KBM-7 (cell line): ENCODE measurements at regions not wholly inside any gene's neighbourhood (a gene's known extent, or its start where the extent isn't known, plus 50 kb on each side); places are given as distances from the start of the nearest gene placed in this dataset.
"Not testable (repeated sequence)": the region's sequence is repeated elsewhere in the genome, so short reads cannot be mapped to it uniquely, and the experiment has no call there.

ENCODE experiments used
- DNase-seq: peaks from one replicate; pipeline ENCODE4 v3.0.0-alpha.2; 2015
- in situ Hi-C: fragments of 300-500 bp; cut with MboI; formaldehyde crosslinking; loops from 2 replicates; pipeline ENCODE4 v1.14.3; 2020; ENCODE audit warnings: low sequenced_read_pairs, low pct_unique_long_range_greater_than_20kb, mixed read lengths

- peak; percentile 83 for DNase-seq
- in situ Hi-C loops, result not testable (repeated sequence)
Measured at GRCh38 chr3:104949810-104950209, 416.9 kb upstream of the ALCAM start.

GRCh38 chr3:104951426-104951825 lies 415.3 kb upstream of the ALCAM start:
- DNase-seq, result no peak

GRCh38 chr3:104952146-104952972 lies 414.4 kb upstream of the ALCAM start:
- in situ Hi-C loops, result no loop called here
- no peak for DNase-seq

More at GRCh38 chr3:104951426-104951825, 415.3 kb upstream of the ALCAM start:
- in situ Hi-C loops, result no loop called here

GRCh38 chr3:104956620-104957345 lies 409.9 kb upstream of the ALCAM start:
- in situ Hi-C loops, result no loop called here
- no peak for DNase-seq

GRCh38 chr3:104960579-104960978 lies 406.1 kb upstream of the ALCAM start:
- no peak for DNase-seq
- in situ Hi-C loops, result no loop called here

- in situ Hi-C loops, result no loop called here
- no peak for DNase-seq
Measured at GRCh38 chr3:104961851-104962250, 404.9 kb upstream of the ALCAM start.

- peak; percentile 38 for DNase-seq
- in situ Hi-C loops, result no loop called here
Measured at GRCh38 chr3:104974316-104974715, 392.4 kb upstream of the ALCAM start.

- in situ Hi-C loops, result no loop called here
- DNase-seq, result no peak
Measured at GRCh38 chr3:104977719-104978118, 389.0 kb upstream of the ALCAM start.

GRCh38 chr3:104982130-104982529 lies 384.6 kb upstream of the ALCAM start:
- in situ Hi-C loops, result no loop called here

GRCh38 chr3:104987859-104988258 lies 378.9 kb upstream of the ALCAM start:
- DNase-seq, result no peak
- in situ Hi-C loops, result no loop called here

More at GRCh38 chr3:104982130-104982529, 384.6 kb upstream of the ALCAM start:
- no peak for DNase-seq

GRCh38 chr3:104988496-104988895 lies 378.2 kb upstream of the ALCAM start:
- in situ Hi-C loops, result no loop called here
- DNase-seq, result no peak

- in situ Hi-C loops, result no loop called here
- DNase-seq, result no peak
Measured at GRCh38 chr3:104989878-104990277, 376.8 kb upstream of the ALCAM start.

- DNase-seq, result no peak
- in situ Hi-C loops, result no loop called here
Measured at GRCh38 chr3:104990758-104991157, 376.0 kb upstream of the ALCAM start.

- in situ Hi-C loops, result no loop called here
- DNase-seq, result no peak
Measured at GRCh38 chr3:104992676-104993075, 374.0 kb upstream of the ALCAM start.

- in situ Hi-C loops, result no loop called here
- no peak for DNase-seq
Measured at GRCh38 chr3:105006164-105006563, 360.5 kb upstream of the ALCAM start.

- DNase-seq, result no peak
- in situ Hi-C loops, result no loop called here
Measured at GRCh38 chr3:105013657-105014056, 353.1 kb upstream of the ALCAM start.

GRCh38 chr3:105014631-105015030 lies 352.1 kb upstream of the ALCAM start:
- in situ Hi-C loops, result no loop called here
- DNase-seq, result no peak

- in situ Hi-C loops, result no loop called here
- no peak for DNase-seq
Measured at GRCh38 chr3:105022813-105023212, 343.9 kb upstream of the ALCAM start.

GRCh38 chr3:105030211-105030610 lies 336.5 kb upstream of the ALCAM start:
- DNase-seq, result no peak
- in situ Hi-C loops, result no loop called here

GRCh38 chr3:105032541-105032940 lies 334.2 kb upstream of the ALCAM start:
- in situ Hi-C loops, result no loop called here
- no peak for DNase-seq
